CD4-positive, alpha-beta T cell treated with Interleukin-6 for 4 hours (primary cell): ENCODE measurements at regions not wholly inside any gene's neighbourhood (a gene's known extent, or its start where the extent isn't known, plus 50 kb on each side); places are given as distances from the start of the nearest gene placed in this dataset.

ENCODE experiments used
- DNase-seq: peaks from one replicate; pipeline ENCODE4 v3.0.0-alpha.2; 2020; ENCODE audit warnings: mixed read lengths

GRCh38 chr10:29397221-29397620 is 108.4 kb downstream of the LYZL1 start:
- no peak for DNase-seq

DNA sequence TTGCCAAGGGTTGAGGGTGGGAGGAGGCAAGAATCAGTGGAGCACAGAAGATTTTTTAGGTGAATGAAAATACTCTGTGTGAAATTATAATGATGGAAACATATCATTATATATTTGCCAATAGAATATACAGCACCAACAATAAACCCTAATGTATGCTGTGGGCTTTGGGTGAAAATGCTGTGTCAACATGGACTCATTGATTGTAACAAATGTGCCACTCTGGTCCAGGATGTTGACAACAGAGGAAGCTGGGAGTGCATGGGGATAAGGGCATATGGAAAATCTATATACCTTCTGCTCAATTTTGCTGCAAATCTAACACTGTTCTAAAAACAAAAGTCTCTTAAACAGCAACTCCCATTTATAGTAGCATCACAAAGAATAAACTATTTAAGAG is 114.3 kb downstream of the LYZL1 start:
- DNase-seq: no peak

GRCh38 chr10:29407280-29407858 is 118.5 kb downstream of the LYZL1 start:
- no peak for DNase-seq
